A549 (cell line): ENCODE measurements at regions not wholly inside any gene's neighbourhood (a gene's known extent, or its start where the extent isn't known, plus 50 kb on each side); places are given as distances from the start of the nearest gene placed in this dataset.

Source experiments
- ATAC-seq, 2 experiments: fragments of 200-7000 bp in 1 of 2; fragments of >200 bp in 1 of 2; cut with Nextera tagmentation in 1 of 2; cut with Tn5 transposase in 1 of 2; 3 replicates each; pipeline versions ENCODE4 v1.8.0 to v1.9.1; 2018 to 2020; ENCODE audit warnings: mild to moderate bottlenecking in 1 of 2, moderate library complexity in 1 of 2
- CTCF ChIA-PET: fragments of 300-600 bp; sonication (Branson Sonifier 250); formaldehyde crosslinking; extraction: SDS; loops from one replicate; lab custom pipeline; 2021; ENCODE audit warnings: antibody characterized with exemption, inconsistent platforms; lab: Yijun Ruan, JAX
- POLR2A ChIA-PET: fragments of 350-600 bp; formaldehyde crosslinking; extraction: SDS; loops from one replicate; lab custom pipeline; 2021; ENCODE audit warnings: antibody characterized with exemption, inconsistent platforms; lab: Yijun Ruan, JAX
- DNase-seq, 2 experiments: peaks; one replicate each; pipeline versions ENCODE4 v3.0.0 to v3.0.0-alpha.2; 2011 to 2016; ENCODE audit warnings: low read depth in 1 of 2, low spot score in 1 of 2
- FAIRE-seq: peaks from 2 replicates; lab custom pipeline; 2011; peaks lifted over from hg19 to GRCh38; lab: Jason Lieb, UNC
- H3K27ac ChIP-seq, 2 experiments: fragments of >200 bp; sonication (Bioruptor Twin); formaldehyde crosslinking; 3 replicates each; pipeline ENCODE4 v1.5.1; 2016 to 2017
- H3K4me1 ChIP-seq: fragments of >200 bp; sonication (Bioruptor Twin); formaldehyde crosslinking; 3 replicates; pipeline ENCODE4 v1.6.1; 2016
- H3K4me2 ChIP-seq: fragments of >200 bp; sonication (Bioruptor Twin); formaldehyde crosslinking; 3 replicates; pipeline ENCODE4 v1.6.1; 2016
- H3K4me3 ChIP-seq: fragments of >200 bp; sonication (Bioruptor Twin); formaldehyde crosslinking; 3 replicates; pipeline ENCODE4 v1.5.1; 2016
- H3K9me3 ChIP-seq: fragments of >200 bp; sonication (Bioruptor Twin); formaldehyde crosslinking; 3 replicates; pipeline ENCODE4 v1.6.1; 2016
- CBX2 ChIP-seq: fragments of 200-600 bp; sonication (generic); IDR thresholded peaks from 2 replicates; pipeline ENCODE4 v1.6.1; 2016; ENCODE audit warnings: low read depth, mild to moderate bottlenecking, borderline replicate concordance
- CHD4 ChIP-seq: fragments of 200-600 bp; sonication (generic); IDR thresholded peaks from 2 replicates; pipeline ENCODE4 v1.6.1; 2016; ENCODE audit warnings: antibody characterized with exemption, mild to moderate bottlenecking, borderline replicate concordance
- ELK1 ChIP-seq: fragments of 150-350 bp; IDR thresholded peaks from 2 replicates; pipeline ENCODE4 v1.6.1; 2014; ENCODE audit warnings: low read depth, mild to moderate bottlenecking, low read length
- EP300 ChIP-seq, 2 experiments: fragments of >200 bp; sonication (Bioruptor Twin); formaldehyde crosslinking; IDR thresholded peaks; 2 replicates in 1 of 2; 3 replicates in 1 of 2; pipeline ENCODE4 v1.6.1; 2016 to 2017
- FOSB ChIP-seq: fragments of 250-450 bp; sonication (Bioruptor Pico); IDR thresholded peaks from 2 replicates; pipeline ENCODE4 v1.5.0; 2020; ENCODE audit warnings: mild to moderate bottlenecking, moderate library complexity
- FOXS1 ChIP-seq: fragments of 250-450 bp; sonication (Bioruptor Pico); IDR thresholded peaks from 2 replicates; pipeline ENCODE4 v1.5.0; 2020; ENCODE audit warnings: mild to moderate bottlenecking, moderate library complexity
- HDAC2 ChIP-seq: fragments of 200-600 bp; sonication (generic); IDR thresholded peaks from 2 replicates; pipeline ENCODE4 v1.6.1; 2016
- HMGXB4 ChIP-seq: fragments of 250-450 bp; sonication (Bioruptor Pico); IDR thresholded peaks from 2 replicates; pipeline ENCODE4 v1.5.0; 2021; ENCODE audit warnings: mild to moderate bottlenecking, moderate library complexity, borderline replicate concordance
- HOXA7 ChIP-seq: fragments of 250-450 bp; sonication (Bioruptor Pico); IDR thresholded peaks from 2 replicates; pipeline ENCODE4 v1.5.0; 2020; ENCODE audit warnings: mild to moderate bottlenecking, moderate library complexity
- HOXB13 ChIP-seq: fragments of 250-450 bp; sonication (Bioruptor Pico); IDR thresholded peaks from 2 replicates; pipeline ENCODE4 v1.5.0; 2020; ENCODE audit warnings: low read depth, mild to moderate bottlenecking, moderate library complexity
- JUNB ChIP-seq: fragments of >200 bp; sonication (Bioruptor Twin); formaldehyde crosslinking; IDR thresholded peaks from 2 replicates; pipeline ENCODE4 v1.6.1; 2016
- KDM1A ChIP-seq: fragments of 200-600 bp; sonication (generic); IDR thresholded peaks from 2 replicates; pipeline ENCODE4 v1.6.1; 2016; ENCODE audit warnings: low read depth, mild to moderate bottlenecking
- MAFK ChIP-seq: fragments of 450-650 bp; IDR thresholded peaks from 2 replicates; pipeline ENCODE4 v1.6.1; 2014; ENCODE audit not compliant: partially characterized antibody
- NPAS2 ChIP-seq: fragments of 250-450 bp; sonication (Bioruptor Pico); IDR thresholded peaks from 2 replicates; pipeline ENCODE4 v1.8.0; 2022; ENCODE audit warnings: mild to moderate bottlenecking, moderate library complexity, borderline replicate concordance
- PHF8 ChIP-seq: fragments of 200-600 bp; sonication (generic); IDR thresholded peaks from 2 replicates; pipeline ENCODE4 v1.6.1; 2016; ENCODE audit warnings: low read depth, mild to moderate bottlenecking, antibody characterized with exemption, moderate library complexity, borderline replicate concordance
- POLR2A ChIP-seq: IDR thresholded peaks from 2 replicates; pipeline ENCODE4 v1.6.1; 2012; ENCODE audit warnings: mild to moderate bottlenecking, low read length
- RAD21 ChIP-seq, 2 experiments: fragments of >200 bp in 1 of 2; sonication (Bioruptor Twin) in 1 of 2; formaldehyde crosslinking in 1 of 2; IDR thresholded peaks in 1 of 2; conservative IDR thresholded peaks in 1 of 2; 2 replicates in 1 of 2; 3 replicates in 1 of 2; pipeline ENCODE4 v1.6.1; 2012 to 2018; ENCODE audit warnings: inconsistent platforms in 1 of 2
- RARB ChIP-seq: fragments of 250-450 bp; sonication (Bioruptor Pico); IDR thresholded peaks from 2 replicates; pipeline ENCODE4 v1.8.0; 2021; ENCODE audit warnings: mild to moderate bottlenecking, moderate library complexity
- RCOR1 ChIP-seq: fragments of 150-350 bp; IDR thresholded peaks from 2 replicates; pipeline ENCODE4 v1.6.1; 2014; ENCODE audit warnings: antibody characterized with exemption, low read length, low read depth
- ZFP36 ChIP-seq: fragments of 450-650 bp; IDR thresholded peaks from 2 replicates; pipeline ENCODE4 v1.6.1; 2014; ENCODE audit warnings: borderline replicate concordance; ENCODE audit not compliant: partially characterized antibody
- ZNF302 ChIP-seq: fragments of 250-450 bp; sonication (Bioruptor Pico); IDR thresholded peaks from 2 replicates; pipeline ENCODE4 v1.9.0; 2021; ENCODE audit warnings: inconsistent platforms, mild to moderate bottlenecking, moderate library complexity
- ZSCAN20 ChIP-seq: fragments of 250-450 bp; sonication (Bioruptor Pico); IDR thresholded peaks from 2 replicates; pipeline ENCODE4 v1.8.0; 2022; ENCODE audit warnings: mild to moderate bottlenecking, moderate library complexity
- WGBS: methylation state at CpG from one replicate; pipeline ENCODE4 v1.1.6; 2017; ENCODE audit errors: missing lambda C conversion rate; 5-methylcytosine and 5-hydroxymethylcytosine counted together
- TF ChIP-seq, protein P1 (sequence below): fragments of >200 bp; sonication (Bioruptor Twin); formaldehyde crosslinking; IDR thresholded peaks from 3 replicates; pipeline ENCODE4 v1.6.1; 2016

- TF ChIP-seq, protein P1, sequence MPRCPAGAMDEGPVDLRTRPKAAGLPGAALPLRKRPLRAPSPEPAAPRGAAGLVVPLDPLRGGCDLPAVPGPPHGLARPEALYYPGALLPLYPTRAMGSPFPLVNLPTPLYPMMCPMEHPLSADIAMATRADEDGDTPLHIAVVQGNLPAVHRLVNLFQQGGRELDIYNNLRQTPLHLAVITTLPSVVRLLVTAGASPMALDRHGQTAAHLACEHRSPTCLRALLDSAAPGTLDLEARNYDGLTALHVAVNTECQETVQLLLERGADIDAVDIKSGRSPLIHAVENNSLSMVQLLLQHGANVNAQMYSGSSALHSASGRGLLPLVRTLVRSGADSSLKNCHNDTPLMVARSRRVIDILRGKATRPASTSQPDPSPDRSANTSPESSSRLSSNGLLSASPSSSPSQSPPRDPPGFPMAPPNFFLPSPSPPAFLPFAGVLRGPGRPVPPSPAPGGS: no peak
- TF ChIP-seq HDAC2 (no peak), JUNB (no peak), FOSB (no peak), HOXA7 (CRISPR knock-in tag) (no peak), HOXB13 (CRISPR knock-in tag) (no peak)
- TF ChIP-seq, all 56 proteins: peak for 0
Measured at GRCh38 chr7:115719963-115720362, 310.6 kb downstream of the TFEC start (continued).

- DNase-seq (no peak), FAIRE-seq (no peak), ATAC-seq (no peak)
- ChIA-PET POLR2A (no interaction called here), CTCF (no interaction called here)
- TF ChIP-seq FOXS1: no peak
- WGBS: 71% methylated on average over 6 of the region's 6 CpGs
- Histone ChIP-seq H3K27ac (no peak overlapping the region), H3K4me3 (no peak overlapping the region), H3K4me1 (no peaks in the 10 kb centered on the region), H3K9me3 (no peaks in the 10 kb centered on the region), H3K4me2 (no peak overlapping the region)
Measured at GRCh38 chr7:115709664-115710063, 320.9 kb downstream of the TFEC start.

GRCh38 chr7:115708013-115708341 is 322.6 kb downstream of the TFEC start:
- Histone ChIP-seq H3K4me3 (no peak overlapping the region), H3K4me2 (no peak overlapping the region), H3K27ac (no peak overlapping the region), H3K9me3 (no peaks in the 10 kb centered on the region), H3K4me1 (no peaks in the 10 kb centered on the region)
- no peak for ATAC-seq
- TF ChIP-seq RARB (no peak), PHF8 (no peak), RAD21 (conservative IDR thresholded peaks at IDR 0.05 in 1 of 2, IDR thresholded peaks at IDR 0.05 in 1 of 2) (no peak), ZNF302 (no peak), NPAS2 (CRISPR knock-in tag) (no peak), MAFK (no peak), CHD4 (no peak), KDM1A (no peak), EP300 (IDR thresholded peaks at IDR 0.05) (no peak), FOXS1 (no peak), RCOR1 (no peak), FOSB (no peak), ZFP36 (no peak), CBX2 (no peak), HMGXB4 (CRISPR knock-in tag) (no peak), ELK1 (no peak), ZSCAN20 (CRISPR knock-in tag) (no peak), POLR2A (no peak)
- no peak for DNase-seq
- POLR2A ChIA-PET: no interaction called here
- no peak for FAIRE-seq
- CTCF ChIA-PET: no interaction called here
- 75% methylated on average over 4 of the region's 4 CpGs for WGBS
